ACHN (cell line): ENCODE measurements at regions not wholly inside any gene's neighbourhood (a gene's known extent, or its start where the extent isn't known, plus 50 kb on each side); places are given as distances from the start of the nearest gene placed in this dataset.
"Not testable (repeated sequence)": the region's sequence is repeated elsewhere in the genome, so short reads cannot be mapped to it uniquely, and the experiment has no call there.

Source experiments
- DNase-seq: peaks from one replicate; pipeline ENCODE4 v3.0.0-alpha.2; 2015
- in situ Hi-C: cut with HindIII; loops from 2 replicates; pipeline ENCODE4 v1.10.0; 2017; ENCODE audit warnings: low sequenced_read_pairs, low pct_ligation_motif_present, low pct_unique_long_range_greater_than_20kb

- DNase-seq: peak; percentile 74
- in situ Hi-C loops: no loop called here
Measured at GRCh38 chr15:79640206-79640605, 208.1 kb downstream of the MINAR1 start.

- in situ Hi-C loops: no loop called here
- DNase-seq: no peak
Measured at GRCh38 chr15:79641841-79642240, 209.7 kb downstream of the MINAR1 start.

DNA sequence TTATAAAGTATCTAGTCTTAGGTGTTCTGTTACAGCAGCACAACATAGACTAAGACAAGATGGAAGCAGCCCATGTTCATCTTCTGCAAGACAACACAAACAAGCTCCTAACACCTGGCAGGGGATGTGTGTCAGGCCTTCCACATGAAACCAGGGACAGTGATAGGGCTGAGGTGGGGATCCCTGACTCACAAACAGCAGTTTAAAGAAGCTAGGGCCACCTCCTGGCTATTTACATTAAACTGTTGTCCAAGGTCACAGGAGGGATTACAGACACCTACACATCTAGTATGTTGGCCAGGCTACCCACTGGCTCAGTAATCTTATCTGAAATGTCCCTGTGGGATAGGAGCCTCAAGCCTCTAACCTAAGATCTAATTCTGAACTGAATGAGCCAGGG is 211.3 kb downstream of the MINAR1 start:
- in situ Hi-C loops: no loop called here
- no peak for DNase-seq

GRCh38 chr15:79644091-79644490 is 212.0 kb downstream of the MINAR1 start:
- peak; percentile 31 for DNase-seq
- in situ Hi-C loops: no loop called here

DNA sequence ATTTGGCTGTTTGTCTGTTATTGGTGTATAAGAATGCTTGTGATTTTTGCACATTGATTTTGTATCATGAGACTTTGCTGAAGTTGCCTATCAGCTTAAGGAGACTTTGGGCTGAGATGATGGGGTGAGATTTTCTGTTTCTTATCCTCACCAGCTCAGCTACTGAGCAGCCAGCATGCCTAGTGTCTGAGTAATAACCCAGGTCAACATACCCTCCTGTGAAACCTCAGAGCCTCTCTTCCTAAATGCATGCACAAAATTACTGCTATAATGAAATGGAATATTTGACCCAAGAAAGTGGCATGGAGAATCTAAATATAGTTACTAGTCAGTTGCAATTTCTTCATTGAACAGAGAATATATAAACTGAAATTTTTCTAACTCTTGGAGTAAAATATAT is 220.8 kb downstream of the MINAR1 start:
- in situ Hi-C loops, DNase-seq: not testable (repeated sequence)

GRCh38 chr15:79653533-79653932 is 221.4 kb downstream of the MINAR1 start:
- DNase-seq: no peak
- in situ Hi-C loops: no loop called here

DNA sequence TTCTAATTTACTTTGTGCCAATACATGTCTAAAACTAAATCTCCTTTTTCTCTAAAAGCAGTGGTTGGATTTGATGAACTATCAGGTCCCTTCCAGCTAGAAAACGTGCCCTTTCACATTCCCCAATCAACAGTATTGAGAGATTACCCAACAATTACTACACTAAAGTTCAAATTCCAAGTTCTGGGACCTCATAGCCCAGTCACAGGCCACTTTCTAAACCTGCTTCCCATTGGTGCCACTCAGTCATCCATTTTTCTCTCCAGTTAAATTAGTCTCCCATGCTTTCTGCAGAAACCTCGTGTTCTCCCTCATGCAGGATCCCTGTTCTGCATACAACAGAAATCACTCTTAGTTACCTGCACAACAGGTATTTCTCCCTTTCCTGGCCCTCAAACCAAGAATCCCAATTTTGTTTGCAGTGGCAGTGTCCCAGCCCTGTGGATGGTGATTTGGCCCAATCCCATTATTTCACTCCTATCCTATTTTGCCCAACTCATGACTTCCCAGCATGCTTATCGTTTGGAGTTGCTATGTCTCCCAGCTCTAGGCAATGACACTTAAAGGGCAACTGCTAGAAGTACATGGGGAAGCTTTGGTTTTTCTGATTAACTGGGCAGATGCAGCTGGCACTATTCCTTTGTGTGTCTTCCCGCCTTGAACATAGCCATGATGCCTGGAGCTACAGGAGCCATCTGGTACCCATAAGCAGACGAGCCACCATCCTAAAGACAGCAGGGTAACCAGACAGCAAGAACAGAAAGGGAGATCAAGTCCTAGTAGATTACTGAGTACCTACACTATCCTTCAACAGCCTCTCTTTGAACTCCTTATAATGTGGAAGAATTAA is 224.2 kb downstream of the MINAR1 start:
- no peak for DNase-seq
- in situ Hi-C loops: no loop called here

DNA sequence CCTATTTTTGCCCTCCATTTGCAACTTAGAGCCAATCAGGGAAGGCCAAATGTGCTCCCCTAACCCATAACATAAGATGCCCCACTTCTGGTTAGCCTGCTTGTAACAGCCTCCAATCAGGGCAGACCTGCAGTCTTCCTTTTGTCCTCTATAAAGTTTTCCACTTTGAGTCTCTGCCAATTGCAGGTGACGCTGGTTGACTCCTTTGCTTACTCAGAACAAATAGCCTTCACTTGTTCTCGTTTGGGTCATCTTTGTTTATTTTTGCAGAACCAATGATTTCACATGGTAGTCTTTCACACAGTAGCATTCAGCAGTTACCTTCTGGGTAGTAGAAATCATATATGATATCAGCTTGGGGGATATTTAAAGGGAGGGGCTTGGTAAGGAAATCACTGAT is 225.6 kb downstream of the MINAR1 start:
- in situ Hi-C loops: no loop called here
- DNase-seq: no peak

GRCh38 chr15:79659691-79660090 is 227.6 kb downstream of the MINAR1 start:
- no peak for DNase-seq
- in situ Hi-C loops: no loop called here

GRCh38 chr15:79661411-79661810 is 229.3 kb downstream of the MINAR1 start:
- no peak for DNase-seq
- in situ Hi-C loops: no loop called here

DNA sequence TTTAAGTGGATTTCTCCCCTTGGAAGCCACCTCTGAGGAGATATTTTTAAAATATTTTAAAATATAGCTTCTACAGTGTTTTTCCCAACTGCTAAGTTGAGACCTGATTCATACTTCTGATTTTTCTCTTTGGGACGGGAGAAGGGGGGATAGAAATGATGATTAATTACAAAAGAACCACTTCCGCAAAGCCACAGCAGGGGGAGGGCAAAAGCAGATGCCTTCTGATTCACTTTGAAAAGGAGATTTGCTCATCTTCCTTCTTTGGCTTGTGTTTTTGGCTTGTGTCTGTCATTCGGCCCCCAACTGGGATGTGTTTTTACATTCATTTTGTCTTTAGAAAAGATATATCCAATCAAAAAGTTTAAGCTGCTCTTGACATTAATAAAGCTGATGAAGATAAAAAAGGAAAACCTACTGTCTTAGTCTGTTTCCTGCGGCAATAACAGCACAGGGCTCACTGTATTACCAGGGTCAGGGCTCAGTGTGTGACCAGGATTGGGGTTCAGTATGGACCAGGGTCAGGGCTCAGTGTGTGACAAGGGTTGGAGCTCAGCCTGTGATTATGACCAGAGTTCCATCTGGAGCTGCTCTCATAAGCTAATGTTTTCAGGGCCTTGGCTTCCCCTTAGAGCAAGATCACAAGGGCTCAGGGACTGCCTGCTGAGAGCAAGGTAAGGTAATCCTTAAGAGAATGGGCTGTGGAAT is 223.2 kb downstream of the MTHFS start:
- in situ Hi-C loops: no loop called here
- DNase-seq: peak; percentile 1

DNA sequence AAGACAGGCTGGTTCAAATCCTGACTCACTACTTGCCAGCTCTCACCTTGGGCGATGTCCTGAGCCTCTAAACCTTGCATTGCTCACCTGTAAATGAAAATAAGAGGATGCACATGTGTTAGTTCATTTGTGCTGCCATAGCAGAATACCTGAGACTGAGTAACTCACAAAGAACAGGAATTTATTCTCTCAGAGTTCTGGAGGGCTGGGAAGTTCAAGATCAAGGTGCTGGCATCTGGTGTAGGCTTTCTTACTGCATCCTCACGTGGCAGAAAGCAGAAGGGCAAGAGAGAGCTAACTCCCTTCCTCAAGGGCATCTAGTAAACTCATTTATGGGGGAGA is 222.7 kb downstream of the MTHFS start:
- no peak for DNase-seq
- in situ Hi-C loops: no loop called here

- DNase-seq: no peak
- in situ Hi-C loops: no loop called here
Measured at GRCh38 chr15:79675982-79676381, 220.8 kb downstream of the MTHFS start.

GRCh38 chr15:79676621-79677020 is 220.2 kb downstream of the MTHFS start:
- DNase-seq: no peak
- in situ Hi-C loops: no loop called here

- in situ Hi-C loops: no loop called here
Measured at GRCh38 chr15:79677241-79677640, 219.6 kb downstream of the MTHFS start.

DNA sequence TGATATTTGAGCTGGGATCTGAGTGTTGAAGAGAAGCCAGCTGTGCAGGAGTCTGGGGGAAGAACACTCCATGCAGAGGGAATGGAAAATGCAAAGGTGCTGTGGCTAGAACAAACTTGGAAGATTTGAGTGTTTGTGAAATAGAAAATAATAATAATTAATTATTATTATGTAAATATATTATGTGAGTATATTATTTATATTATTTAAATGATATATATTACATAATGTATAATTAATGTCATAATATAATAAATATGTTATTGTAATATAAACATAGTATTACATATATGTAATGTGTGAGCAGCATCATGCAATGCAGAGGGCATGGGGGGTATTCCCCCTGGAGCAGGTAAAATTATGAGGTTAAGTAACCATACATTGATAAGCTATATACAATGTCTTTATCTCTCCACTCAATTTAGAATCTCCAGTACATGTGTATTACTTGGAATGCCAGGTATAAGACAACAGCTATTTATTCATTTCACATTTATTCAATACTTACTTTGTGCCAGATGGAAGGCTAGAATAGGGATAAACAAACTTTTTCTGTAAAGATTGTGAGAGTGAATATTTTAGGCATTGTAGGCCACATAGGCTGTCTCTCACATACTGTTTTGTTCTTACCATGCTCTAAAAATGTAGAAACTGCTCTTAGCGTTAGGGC is 218.6 kb downstream of the MTHFS start:
- in situ Hi-C loops: no loop called here
- no peak for DNase-seq

More at GRCh38 chr15:79677241-79677640, 219.6 kb downstream of the MTHFS start:
- no peak for DNase-seq

DNA sequence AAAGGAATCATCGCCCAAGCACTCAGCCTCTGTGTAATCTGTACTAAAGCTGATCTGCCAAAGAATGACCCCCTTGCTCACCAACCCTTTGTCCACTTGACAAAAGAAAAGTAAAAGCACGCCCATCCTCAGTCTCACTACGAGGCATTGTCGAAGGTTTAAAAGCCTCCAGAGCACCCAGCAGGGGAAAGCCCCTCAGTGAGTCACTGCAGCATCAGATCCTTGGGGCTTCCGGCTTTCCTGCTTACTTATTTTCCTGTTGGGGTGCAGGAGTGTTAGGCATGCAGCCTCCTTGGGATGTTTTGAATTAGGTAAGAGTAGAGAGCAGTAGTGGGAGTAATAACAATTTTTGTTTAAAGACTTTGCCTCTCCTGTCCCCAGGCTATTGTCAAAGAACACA is 216.1 kb downstream of the MTHFS start:
- in situ Hi-C loops: no loop called here
- peak; percentile 59 for DNase-seq

- in situ Hi-C loops: no loop called here
Measured at GRCh38 chr15:79682285-79682684, 214.5 kb downstream of the MTHFS start.

GRCh38 chr15:79682851-79683288 is 213.9 kb downstream of the MTHFS start:
- DNase-seq: no peak

More at GRCh38 chr15:79682285-79682684, 214.5 kb downstream of the MTHFS start:
- DNase-seq: peak; percentile 15

More at GRCh38 chr15:79682851-79683288, 213.9 kb downstream of the MTHFS start:
- in situ Hi-C loops: no loop called here
